PC-9 (cell line): ENCODE measurements at regions not wholly inside any gene's neighbourhood (a gene's known extent, or its start where the extent isn't known, plus 50 kb on each side); places are given as distances from the start of the nearest gene placed in this dataset.

Experiments used
- EZH2 ChIP-seq: fragments of 200-600 bp; sonication (generic); IDR thresholded peaks from 2 replicates; pipeline ENCODE4 v1.8.0; 2017; ENCODE audit warnings: antibody characterized with exemption, low read depth
- TF ChIP-seq, protein P1 (sequence below): fragments of 200-600 bp; sonication (generic); conservative IDR thresholded peaks from 2 replicates; pipeline ENCODE4 v1.6.1; 2017; ENCODE audit warnings: mixed run types, antibody characterized with exemption, mild to moderate bottlenecking, moderate library complexity

DNA sequence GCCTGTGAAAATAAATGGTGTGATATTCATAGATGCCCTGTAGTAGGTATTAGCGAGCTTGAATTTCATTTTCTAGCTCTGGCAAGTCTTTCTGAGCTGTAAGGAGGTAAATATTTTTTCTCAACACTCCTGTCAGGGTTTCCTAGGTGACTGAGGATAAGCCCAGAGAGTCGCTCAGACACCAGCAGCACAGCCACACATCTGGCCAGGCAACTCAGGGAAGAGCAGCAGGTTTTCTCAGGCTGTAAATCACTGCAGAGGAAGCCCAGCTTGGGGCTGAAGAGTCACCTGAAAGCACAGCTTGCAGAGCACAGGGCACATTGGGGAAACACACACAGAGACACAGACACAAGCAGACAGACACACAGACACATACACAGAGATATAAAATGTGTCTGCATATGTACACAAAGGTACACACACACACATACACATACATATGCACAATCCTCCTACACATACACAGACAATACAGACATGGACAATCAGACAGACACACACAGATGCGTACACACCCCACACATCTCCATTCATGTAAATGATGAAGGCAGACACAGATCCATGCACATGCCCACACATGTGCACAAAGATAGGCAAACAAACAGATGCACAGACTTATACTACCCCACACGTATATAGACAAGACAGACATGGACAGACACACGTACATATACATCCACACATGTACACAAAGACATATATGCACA is 232.0 kb upstream of the TMTC1 start:
- TF ChIP-seq, protein P1, sequence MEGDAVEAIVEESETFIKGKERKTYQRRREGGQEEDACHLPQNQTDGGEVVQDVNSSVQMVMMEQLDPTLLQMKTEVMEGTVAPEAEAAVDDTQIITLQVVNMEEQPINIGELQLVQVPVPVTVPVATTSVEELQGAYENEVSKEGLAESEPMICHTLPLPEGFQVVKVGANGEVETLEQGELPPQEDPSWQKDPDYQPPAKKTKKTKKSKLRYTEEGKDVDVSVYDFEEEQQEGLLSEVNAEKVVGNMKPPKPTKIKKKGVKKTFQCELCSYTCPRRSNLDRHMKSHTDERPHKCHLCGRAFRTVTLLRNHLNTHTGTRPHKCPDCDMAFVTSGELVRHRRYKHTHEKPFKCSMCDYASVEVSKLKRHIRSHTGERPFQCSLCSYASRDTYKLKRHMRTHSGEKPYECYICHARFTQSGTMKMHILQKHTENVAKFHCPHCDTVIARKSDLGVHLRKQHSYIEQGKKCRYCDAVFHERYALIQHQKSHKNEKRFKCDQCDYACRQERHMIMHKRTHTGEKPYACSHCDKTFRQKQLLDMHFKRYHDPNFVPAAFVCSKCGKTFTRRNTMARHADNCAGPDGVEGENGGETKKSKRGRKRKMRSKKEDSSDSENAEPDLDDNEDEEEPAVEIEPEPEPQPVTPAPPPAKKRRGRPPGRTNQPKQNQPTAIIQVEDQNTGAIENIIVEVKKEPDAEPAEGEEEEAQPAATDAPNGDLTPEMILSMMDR: no peak
- no peak for TF ChIP-seq EZH2
